DOHH2 (cell line): ENCODE measurements at regions not wholly inside any gene's neighbourhood (a gene's known extent, or its start where the extent isn't known, plus 50 kb on each side); places are given as distances from the start of the nearest gene placed in this dataset.

ENCODE experiments used
- H3F3A ChIP-seq: fragments of 200-600 bp; sonication (generic), shearing (Covaris generic); 2 replicates; pipeline ENCODE4 v1.6.0; 2016; ENCODE audit warnings: antibody characterized with exemption, mild to moderate bottlenecking; ENCODE audit not compliant: control insufficient read depth, insufficient read depth
- H3K27ac ChIP-seq: fragments of 200-600 bp; sonication (generic); 2 replicates; pipeline ENCODE4 v1.5.1; 2014; ENCODE audit warnings: low read depth, mild to moderate bottlenecking, low read length, moderate library complexity
- H3K27me3 ChIP-seq: fragments of 200-600 bp; sonication (generic); 2 replicates; pipeline ENCODE4 v1.6.1; 2014; ENCODE audit warnings: mild to moderate bottlenecking, low read length, mixed read lengths; ENCODE audit not compliant: control insufficient read depth
- H3K36me3 ChIP-seq: fragments of 200-600 bp; sonication (generic); 2 replicates; pipeline ENCODE4 v1.6.1; 2014; ENCODE audit warnings: mild to moderate bottlenecking, low read length, moderate library complexity, mixed read lengths; ENCODE audit not compliant: control insufficient read depth
- H3K4me1 ChIP-seq: fragments of 200-600 bp; sonication (generic); 2 replicates; pipeline ENCODE4 v1.6.1; 2014; ENCODE audit warnings: mild to moderate bottlenecking, low read length, mixed read lengths; ENCODE audit not compliant: control insufficient read depth
- H3K4me2 ChIP-seq: fragments of 200-600 bp; sonication (generic); 2 replicates; pipeline ENCODE4 v1.6.0; 2014; ENCODE audit warnings: mild to moderate bottlenecking, low read length, moderate library complexity
- H3K4me3 ChIP-seq: fragments of 200-600 bp; sonication (generic); 2 replicates; pipeline ENCODE4 v1.5.1; 2014; ENCODE audit warnings: mild to moderate bottlenecking, low read length, mixed read lengths
- H3K79me2 ChIP-seq: fragments of 200-600 bp; sonication (generic); 2 replicates; pipeline ENCODE4 v1.6.1; 2014; ENCODE audit warnings: mild to moderate bottlenecking, low read length, mixed read lengths; ENCODE audit not compliant: control insufficient read depth
- H3K9me2 ChIP-seq: fragments of 200-600 bp; sonication (generic); replicated peaks from 2 replicates; pipeline ENCODE4 v1.6.1; 2014; ENCODE audit warnings: mild to moderate bottlenecking, low read length, mixed read lengths; ENCODE audit not compliant: control insufficient read depth
- H3K9me3 ChIP-seq: fragments of 200-600 bp; sonication (generic); 2 replicates; pipeline ENCODE4 v1.6.1; 2014; ENCODE audit warnings: antibody characterized with exemption, low read length, mixed read lengths; ENCODE audit not compliant: control insufficient read depth, insufficient read depth
- H4K20me1 ChIP-seq: fragments of 200-600 bp; sonication (generic); 2 replicates; pipeline ENCODE4 v1.6.0; 2014; ENCODE audit warnings: low read depth, mild to moderate bottlenecking, antibody characterized with exemption, low read length, moderate library complexity; ENCODE audit not compliant: control insufficient read depth, insufficient read depth
- EZH2phosphoT487 ChIP-seq: fragments of 200-600 bp; sonication (generic); IDR thresholded peaks from 2 replicates; pipeline ENCODE4 v1.6.1; 2017; ENCODE audit warnings: borderline replicate concordance, mild to moderate bottlenecking, antibody characterized with exemption, low read length, moderate library complexity, mixed read lengths
- TF ChIP-seq, protein P1 (sequence below): fragments of 200-600 bp; sonication (generic); IDR thresholded peaks from one replicate; pipeline ENCODE4 v1.5.1; 2014; ENCODE audit warnings: antibody characterized with exemption, mild to moderate bottlenecking, low read depth, low read length; ENCODE audit not compliant: poor library complexity, severe bottlenecking

GRCh38 chr11:45344028-45344427 is 57.9 kb upstream of the SYT13 start:
- no peaks in the 10 kb centered on the region for H3K9me2 ChIP-seq

GRCh38 chr11:45343444-45343843 is 57.3 kb upstream of the SYT13 start:
- Histone ChIP-seq H3K36me3 (no peaks in the 10 kb centered on the region), H3F3A (no peaks in the 10 kb centered on the region), H4K20me1 (no peaks in the 10 kb centered on the region), H3K4me1 (peaks cover 18% of the 10 kb centered on the region), H3K27ac (no peak overlapping the region), H3K9me2 (no peaks in the 10 kb centered on the region), H3K79me2 (no peaks in the 10 kb centered on the region), H3K9me3 (no peaks in the 10 kb centered on the region), H3K4me3 (no peak overlapping the region), H3K4me2 (no peak overlapping the region), H3K27me3 (peaks cover 44% of the 10 kb centered on the region)
- TF ChIP-seq, protein P1, sequence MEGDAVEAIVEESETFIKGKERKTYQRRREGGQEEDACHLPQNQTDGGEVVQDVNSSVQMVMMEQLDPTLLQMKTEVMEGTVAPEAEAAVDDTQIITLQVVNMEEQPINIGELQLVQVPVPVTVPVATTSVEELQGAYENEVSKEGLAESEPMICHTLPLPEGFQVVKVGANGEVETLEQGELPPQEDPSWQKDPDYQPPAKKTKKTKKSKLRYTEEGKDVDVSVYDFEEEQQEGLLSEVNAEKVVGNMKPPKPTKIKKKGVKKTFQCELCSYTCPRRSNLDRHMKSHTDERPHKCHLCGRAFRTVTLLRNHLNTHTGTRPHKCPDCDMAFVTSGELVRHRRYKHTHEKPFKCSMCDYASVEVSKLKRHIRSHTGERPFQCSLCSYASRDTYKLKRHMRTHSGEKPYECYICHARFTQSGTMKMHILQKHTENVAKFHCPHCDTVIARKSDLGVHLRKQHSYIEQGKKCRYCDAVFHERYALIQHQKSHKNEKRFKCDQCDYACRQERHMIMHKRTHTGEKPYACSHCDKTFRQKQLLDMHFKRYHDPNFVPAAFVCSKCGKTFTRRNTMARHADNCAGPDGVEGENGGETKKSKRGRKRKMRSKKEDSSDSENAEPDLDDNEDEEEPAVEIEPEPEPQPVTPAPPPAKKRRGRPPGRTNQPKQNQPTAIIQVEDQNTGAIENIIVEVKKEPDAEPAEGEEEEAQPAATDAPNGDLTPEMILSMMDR = no peak
- TF ChIP-seq EZH2phosphoT487 = no peak

More at GRCh38 chr11:45344028-45344427, 57.9 kb upstream of the SYT13 start:
- H3K79me2 ChIP-seq = no peaks in the 10 kb centered on the region
- H3K4me2 ChIP-seq = no peak overlapping the region
- TF ChIP-seq, protein P1 = no peak
- 0 out of 2 replicates have a peak, but pooled peaks have one; percentile 38 for TF ChIP-seq EZH2phosphoT487
- no peaks in the 10 kb centered on the region for H4K20me1 ChIP-seq
- H3K4me1 ChIP-seq = peaks cover 12% of the 10 kb centered on the region
- no peaks in the 10 kb centered on the region for H3K9me3 ChIP-seq
- H3K27me3 ChIP-seq = peaks cover 47% of the 10 kb centered on the region
- H3F3A ChIP-seq = no peaks in the 10 kb centered on the region
- no peak overlapping the region for H3K27ac ChIP-seq
- no peak overlapping the region for H3K4me3 ChIP-seq
- no peaks in the 10 kb centered on the region for H3K36me3 ChIP-seq

- H3K36me3 ChIP-seq = no peaks in the 10 kb centered on the region
- H3K27me3 ChIP-seq = peaks cover 31% of the 10 kb centered on the region
- peaks cover 20% of the 10 kb centered on the region for H3K4me1 ChIP-seq
- H3K9me3 ChIP-seq = no peaks in the 10 kb centered on the region
- H3F3A ChIP-seq = no peaks in the 10 kb centered on the region
- no peaks in the 10 kb centered on the region for H3K9me2 ChIP-seq
- H3K4me2 ChIP-seq = no peak overlapping the region
- H3K27ac ChIP-seq = no peak overlapping the region
- H4K20me1 ChIP-seq = no peaks in the 10 kb centered on the region
- TF ChIP-seq, protein P1 = no peak
- TF ChIP-seq EZH2phosphoT487 = no peak
- no peak overlapping the region for H3K4me3 ChIP-seq
- no peaks in the 10 kb centered on the region for H3K79me2 ChIP-seq
Observed at GRCh38 chr11:45341372-45341771, 55.2 kb upstream of the SYT13 start.
